KMS-11 (cell line): ENCODE measurements at regions not wholly inside any gene's neighbourhood (a gene's known extent, or its start where the extent isn't known, plus 50 kb on each side); places are given as distances from the start of the nearest gene placed in this dataset.

Experiments used
- H2AFZ ChIP-seq: fragments of 200-600 bp; sonication (generic); 2 replicates; pipeline ENCODE4 v1.6.1; 2016; ENCODE audit warnings: antibody characterized with exemption, mixed run types, low read depth
- H3K27ac ChIP-seq: fragments of 200-600 bp; sonication (generic); 2 replicates; pipeline ENCODE4 v1.6.1; 2016; ENCODE audit warnings: mild to moderate bottlenecking, mixed run types
- H3K27me3 ChIP-seq: fragments of 200-600 bp; sonication (generic); 2 replicates; pipeline ENCODE4 v1.6.1; 2017; ENCODE audit warnings: mild to moderate bottlenecking, low read depth, mixed run types, moderate library complexity; ENCODE audit not compliant: insufficient read depth
- H3K36me3 ChIP-seq: fragments of 200-600 bp; sonication (generic); 2 replicates; pipeline ENCODE4 v1.6.1; 2017; ENCODE audit warnings: mild to moderate bottlenecking, mixed run types; ENCODE audit not compliant: insufficient read depth
- H3K4me1 ChIP-seq: fragments of 200-600 bp; sonication (generic); 2 replicates; pipeline ENCODE4 v1.6.1; 2016; ENCODE audit warnings: mild to moderate bottlenecking, low read depth, mixed run types; ENCODE audit not compliant: poor library complexity, severe bottlenecking
- H3K4me2 ChIP-seq: fragments of 200-600 bp; sonication (generic); 2 replicates; pipeline ENCODE4 v1.7.0; 2016; ENCODE audit warnings: mild to moderate bottlenecking, mixed run types
- H3K4me3 ChIP-seq: fragments of 200-600 bp; sonication (generic); IDR thresholded peaks from 2 replicates; pipeline ENCODE4 v1.6.1; 2017; ENCODE audit warnings: low read depth, low read length, mixed read lengths; ENCODE audit not compliant: insufficient read depth
- H3K79me2 ChIP-seq: fragments of 200-600 bp; sonication (generic); 2 replicates; pipeline ENCODE4 v1.6.1; 2016; ENCODE audit warnings: low read depth, mixed run types; ENCODE audit not compliant: insufficient read depth
- H3K9ac ChIP-seq: fragments of 200-600 bp; sonication (generic); 2 replicates; pipeline ENCODE4 v1.6.1; 2016; ENCODE audit warnings: mild to moderate bottlenecking, mixed run types
- H4K20me1 ChIP-seq: fragments of 200-600 bp; sonication (generic); 2 replicates; pipeline ENCODE4 v1.6.1; 2016; ENCODE audit warnings: mild to moderate bottlenecking, mixed run types; ENCODE audit not compliant: insufficient read depth
- CTCF ChIP-seq: fragments of 200-600 bp; sonication (generic); conservative IDR thresholded peaks from 2 replicates; pipeline ENCODE4 v1.6.1; 2017; ENCODE audit warnings: low read depth, mild to moderate bottlenecking, antibody characterized with exemption, low read length, moderate library complexity, mixed read lengths

GRCh38 chr2:2669316-2669715, 338.2 kb upstream of the MYT1L start:
- H4K20me1 ChIP-seq = no peaks in the 10 kb centered on the region
- H3K36me3 ChIP-seq = no peaks in the 10 kb centered on the region
- H3K27ac ChIP-seq = no peak overlapping the region
- no peak overlapping the region for H3K9ac ChIP-seq
- H3K4me1 ChIP-seq = no peaks in the 10 kb centered on the region
- H3K79me2 ChIP-seq = no peaks in the 10 kb centered on the region
- H3K27me3 ChIP-seq = no peaks in the 10 kb centered on the region
- no peak for TF ChIP-seq CTCF
- no peak overlapping the region for H2AFZ ChIP-seq
- no peak overlapping the region for H3K4me3 ChIP-seq
- no peak overlapping the region for H3K4me2 ChIP-seq

GRCh38 chr2:2668681-2669265, 337.7 kb upstream of the MYT1L start:
- H3K9ac ChIP-seq = no peak overlapping the region
- H3K79me2 ChIP-seq = no peaks in the 10 kb centered on the region
- no peak overlapping the region for H3K27ac ChIP-seq
- no peak overlapping the region for H3K4me2 ChIP-seq
- no peak for TF ChIP-seq CTCF
- H3K4me3 ChIP-seq = no peak overlapping the region
- no peak overlapping the region for H2AFZ ChIP-seq
- no peaks in the 10 kb centered on the region for H3K4me1 ChIP-seq
- no peaks in the 10 kb centered on the region for H3K27me3 ChIP-seq
- H3K36me3 ChIP-seq = no peaks in the 10 kb centered on the region
- no peaks in the 10 kb centered on the region for H4K20me1 ChIP-seq

GRCh38 chr2:2667690-2668089, 336.6 kb upstream of the MYT1L start:
- Histone ChIP-seq H3K36me3 (no peaks in the 10 kb centered on the region), H3K27me3 (no peaks in the 10 kb centered on the region), H3K4me2 (no peak overlapping the region), H3K4me3 (no peak overlapping the region), H3K4me1 (no peaks in the 10 kb centered on the region), H2AFZ (no peak overlapping the region), H3K27ac (no peak overlapping the region), H3K79me2 (no peaks in the 10 kb centered on the region), H3K9ac (no peak overlapping the region), H4K20me1 (no peaks in the 10 kb centered on the region)
- no peak for TF ChIP-seq CTCF

- no peaks in the 10 kb centered on the region for H4K20me1 ChIP-seq
- H3K27me3 ChIP-seq = no peaks in the 10 kb centered on the region
- no peak overlapping the region for H3K4me2 ChIP-seq
- H3K9ac ChIP-seq = no peak overlapping the region
- TF ChIP-seq CTCF = no peak
- H3K79me2 ChIP-seq = no peaks in the 10 kb centered on the region
- H3K4me3 ChIP-seq = no peak overlapping the region
- H3K36me3 ChIP-seq = no peaks in the 10 kb centered on the region
- H3K4me1 ChIP-seq = no peaks in the 10 kb centered on the region
- no peak overlapping the region for H2AFZ ChIP-seq
- no peak overlapping the region for H3K27ac ChIP-seq
Measured at GRCh38 chr2:2665834-2666133, 334.7 kb upstream of the MYT1L start.
